GM18505 (cell line): ENCODE measurements at regions not wholly inside any gene's neighbourhood (a gene's known extent, or its start where the extent isn't known, plus 50 kb on each side); places are given as distances from the start of the nearest gene placed in this dataset.

ENCODE experiments used
- ATAC-seq: cut with Tn5 transposase; IDR thresholded peaks from one replicate; pipeline ENCODE4 v1.9.1; 2021; ENCODE audit not compliant: unreplicated experiment
- POLR2A ChIP-seq: IDR thresholded peaks from 4 replicates; pipeline ENCODE4 v1.6.1; 2011; ENCODE audit warnings: borderline replicate concordance; ENCODE audit not compliant: insufficient read depth, insufficient read length; ENCODE audit errors: extremely low read depth

- ATAC-seq = no peak
- TF ChIP-seq POLR2A = no peak
These were observed 311.1 kb upstream of the SULF2 start for GRCh38 chr20:48096212-48096875.

GRCh38 chr20:48094944-48095343 is 309.7 kb upstream of the SULF2 start:
- ATAC-seq = no peak
- TF ChIP-seq POLR2A = no peak

GRCh38 chr20:48094196-48094749 is 309.0 kb upstream of the SULF2 start:
- ATAC-seq = no peak
- no peak for TF ChIP-seq POLR2A

GRCh38 chr20:48092596-48093280 is 307.5 kb upstream of the SULF2 start:
- no peak for ATAC-seq

GRCh38 chr20:48090784-48091183 is 305.5 kb upstream of the SULF2 start:
- TF ChIP-seq POLR2A = no peak
- ATAC-seq = no peak

More at GRCh38 chr20:48092596-48093280, 307.5 kb upstream of the SULF2 start:
- no peak for TF ChIP-seq POLR2A

GRCh38 chr20:48090314-48090713 is 305.0 kb upstream of the SULF2 start:
- ATAC-seq = no peak
- TF ChIP-seq POLR2A = no peak

- TF ChIP-seq POLR2A = no peak
- no peak for ATAC-seq
These were observed 295.3 kb upstream of the SULF2 start for GRCh38 chr20:48080583-48080982.

- ATAC-seq = no peak
- TF ChIP-seq POLR2A = no peak
These were observed 293.7 kb upstream of the SULF2 start for GRCh38 chr20:48079028-48079427.

- ATAC-seq = no peak
- no peak for TF ChIP-seq POLR2A
These were observed 291.5 kb upstream of the SULF2 start for GRCh38 chr20:48076747-48077146.

GRCh38 chr20:48076247-48076646 is 291.0 kb upstream of the SULF2 start:
- TF ChIP-seq POLR2A = no peak
- no peak for ATAC-seq

- TF ChIP-seq POLR2A = no peak
These were observed 290.4 kb upstream of the SULF2 start for GRCh38 chr20:48075591-48076174.

GRCh38 chr20:48070991-48071652 is 285.8 kb upstream of the SULF2 start:
- TF ChIP-seq POLR2A = no peak
- no peak for ATAC-seq

More at GRCh38 chr20:48075591-48076174, 290.4 kb upstream of the SULF2 start:
- no peak for ATAC-seq

GRCh38 chr20:48069596-48069995 is 284.3 kb upstream of the SULF2 start:
- ATAC-seq = no peak
- no peak for TF ChIP-seq POLR2A
